ENCODE measurements at regions not wholly inside any gene's neighbourhood (a gene's known extent, or its start where the extent isn't known, plus 50 kb on each side); places are given as distances from the start of the nearest gene placed in this dataset.

- H3K27me3 ChIP-seq (ENCODE audit: control insufficient read depth in 2 of 2, insufficient read depth in 2 of 2, low read length in 2 of 2), result no peaks in the 10 kb centered on the region
- no peak overlapping the region for H3K27ac ChIP-seq (ENCODE audit: low read depth in 2 of 2, low read length in 2 of 2)
- no peaks in the 10 kb centered on the region for H3K9me3 ChIP-seq (ENCODE audit: control insufficient read depth in 2 of 2, low read length in 2 of 2)
- H3K9ac ChIP-seq (ENCODE audit: low read depth in 1 of 2, low read length in 2 of 2), result no peak overlapping the region
- peaks cover 10 to 19% of the 10 kb centered on the region in 2 donors for H3K4me1 ChIP-seq (ENCODE audit: control insufficient read depth in 2 of 2, insufficient read depth in 2 of 2, low read length in 2 of 2)
- H3K4me3 ChIP-seq (ENCODE audit: low read length in 2 of 2), result no peak overlapping the region
- no peaks in the 10 kb centered on the region for H3K36me3 ChIP-seq (ENCODE audit: control insufficient read depth in 2 of 2, insufficient read depth in 2 of 2, low read length in 2 of 2)
Measured at GRCh38 chr21:41665766-41666595, 100.9 kb downstream of the RIPK4 start.

GRCh38 chr21:41664881-41665765 lies 101.7 kb downstream of the RIPK4 start:
- Histone ChIP-seq H3K4me3 (ENCODE audit: low read length in 2 of 2) (peak overlapping the region; percentile 21 to 53), H3K9ac (ENCODE audit: low read depth in 1 of 2, low read length in 2 of 2) (peak overlapping the region; percentile 44 to 56), H3K9me3 (ENCODE audit: control insufficient read depth in 2 of 2, low read length in 2 of 2) (no peaks in the 10 kb centered on the region), H3K36me3 (ENCODE audit: control insufficient read depth in 2 of 2, insufficient read depth in 2 of 2, low read length in 2 of 2) (no peaks in the 10 kb centered on the region), H3K4me1 (ENCODE audit: control insufficient read depth in 2 of 2, insufficient read depth in 2 of 2, low read length in 2 of 2) (peaks cover 10 to 19% of the 10 kb centered on the region in 2 donors), H3K27me3 (ENCODE audit: control insufficient read depth in 2 of 2, insufficient read depth in 2 of 2, low read length in 2 of 2) (no peaks in the 10 kb centered on the region), H3K27ac (ENCODE audit: low read depth in 2 of 2, low read length in 2 of 2) (no peak overlapping the region)

GRCh38 chr21:41663805-41664788 lies 102.8 kb downstream of the RIPK4 start:
- Histone ChIP-seq H3K4me3 (ENCODE audit: low read length in 2 of 2) (peak overlapping the region; percentile 21 to 53), H3K4me1 (ENCODE audit: control insufficient read depth in 2 of 2, insufficient read depth in 2 of 2, low read length in 2 of 2) (peaks cover 10 to 19% of the 10 kb centered on the region in 2 donors), H3K9ac (ENCODE audit: low read depth in 1 of 2, low read length in 2 of 2) (peak overlapping the region; percentile 44 to 56), H3K27me3 (ENCODE audit: control insufficient read depth in 2 of 2, insufficient read depth in 2 of 2, low read length in 2 of 2) (peaks cover 0 to 3% of the 10 kb centered on the region in 2 donors), H3K27ac (ENCODE audit: low read depth in 2 of 2, low read length in 2 of 2) (no peak overlapping the region), H3K9me3 (ENCODE audit: control insufficient read depth in 2 of 2, low read length in 2 of 2) (no peaks in the 10 kb centered on the region), H3K36me3 (ENCODE audit: control insufficient read depth in 2 of 2, insufficient read depth in 2 of 2, low read length in 2 of 2) (no peaks in the 10 kb centered on the region)

GRCh38 chr21:41662761-41663160 lies 104.1 kb downstream of the RIPK4 start:
- Histone ChIP-seq H3K27me3 (ENCODE audit: control insufficient read depth in 2 of 2, insufficient read depth in 2 of 2, low read length in 2 of 2) (peaks cover 0 to 5% of the 10 kb centered on the region in 2 donors), H3K4me1 (ENCODE audit: control insufficient read depth in 2 of 2, insufficient read depth in 2 of 2, low read length in 2 of 2) (peaks cover 10 to 19% of the 10 kb centered on the region in 2 donors), H3K9ac (ENCODE audit: low read depth in 1 of 2, low read length in 2 of 2) (no peak overlapping the region), H3K9me3 (ENCODE audit: control insufficient read depth in 2 of 2, low read length in 2 of 2) (no peaks in the 10 kb centered on the region), H3K4me3 (ENCODE audit: low read length in 2 of 2) (no peak overlapping the region), H3K27ac (ENCODE audit: low read depth in 2 of 2, low read length in 2 of 2) (no peak overlapping the region), H3K36me3 (ENCODE audit: control insufficient read depth in 2 of 2, insufficient read depth in 2 of 2, low read length in 2 of 2) (no peaks in the 10 kb centered on the region)

GRCh38 chr21:41662161-41662560 lies 104.7 kb downstream of the RIPK4 start:
- Histone ChIP-seq H3K9ac (ENCODE audit: low read depth in 1 of 2, low read length in 2 of 2) (no peak overlapping the region), H3K27me3 (ENCODE audit: control insufficient read depth in 2 of 2, insufficient read depth in 2 of 2, low read length in 2 of 2) (peaks cover 0 to 5% of the 10 kb centered on the region in 2 donors), H3K36me3 (ENCODE audit: control insufficient read depth in 2 of 2, insufficient read depth in 2 of 2, low read length in 2 of 2) (no peaks in the 10 kb centered on the region), H3K4me1 (ENCODE audit: control insufficient read depth in 2 of 2, insufficient read depth in 2 of 2, low read length in 2 of 2) (peaks cover 10 to 19% of the 10 kb centered on the region in 2 donors), H3K27ac (ENCODE audit: low read depth in 2 of 2, low read length in 2 of 2) (no peak overlapping the region), H3K9me3 (ENCODE audit: control insufficient read depth in 2 of 2, low read length in 2 of 2) (no peaks in the 10 kb centered on the region), H3K4me3 (ENCODE audit: low read length in 2 of 2) (no peak overlapping the region)

- H3K4me1 ChIP-seq (ENCODE audit: control insufficient read depth in 2 of 2, insufficient read depth in 2 of 2, low read length in 2 of 2), result peaks cover 10 to 19% of the 10 kb centered on the region in 2 donors
Measured at GRCh38 chr21:41660748-41661147, 106.1 kb downstream of the RIPK4 start.

GRCh38 chr21:41659791-41660560 lies 106.9 kb downstream of the RIPK4 start:
- no peak overlapping the region for H3K4me3 ChIP-seq (ENCODE audit: low read length in 2 of 2)
- H3K36me3 ChIP-seq (ENCODE audit: control insufficient read depth in 2 of 2, insufficient read depth in 2 of 2, low read length in 2 of 2), result no peaks in the 10 kb centered on the region
- H3K27ac ChIP-seq (ENCODE audit: low read depth in 2 of 2, low read length in 2 of 2), result no peak overlapping the region
- no peak overlapping the region for H3K9ac ChIP-seq (ENCODE audit: low read depth in 1 of 2, low read length in 2 of 2)
- H3K9me3 ChIP-seq (ENCODE audit: control insufficient read depth in 2 of 2, low read length in 2 of 2), result no peaks in the 10 kb centered on the region
- H3K4me1 ChIP-seq (ENCODE audit: control insufficient read depth in 2 of 2, insufficient read depth in 2 of 2, low read length in 2 of 2), result peaks cover 10 to 14% of the 10 kb centered on the region in 2 donors
- peaks cover 0 to 5% of the 10 kb centered on the region in 2 donors for H3K27me3 ChIP-seq (ENCODE audit: control insufficient read depth in 2 of 2, insufficient read depth in 2 of 2, low read length in 2 of 2)

More at GRCh38 chr21:41660748-41661147, 106.1 kb downstream of the RIPK4 start:
- Histone ChIP-seq H3K4me3 (ENCODE audit: low read length in 2 of 2) (no peak overlapping the region), H3K9me3 (ENCODE audit: control insufficient read depth in 2 of 2, low read length in 2 of 2) (no peaks in the 10 kb centered on the region), H3K36me3 (ENCODE audit: control insufficient read depth in 2 of 2, insufficient read depth in 2 of 2, low read length in 2 of 2) (no peaks in the 10 kb centered on the region), H3K9ac (ENCODE audit: low read depth in 1 of 2, low read length in 2 of 2) (no peak overlapping the region), H3K27me3 (ENCODE audit: control insufficient read depth in 2 of 2, insufficient read depth in 2 of 2, low read length in 2 of 2) (peaks cover 0 to 5% of the 10 kb centered on the region in 2 donors), H3K27ac (ENCODE audit: low read depth in 2 of 2, low read length in 2 of 2) (no peak overlapping the region)

GRCh38 chr21:41656946-41657525 lies 109.8 kb downstream of the RIPK4 start:
- no peaks in the 10 kb centered on the region for H3K9me3 ChIP-seq (ENCODE audit: control insufficient read depth in 2 of 2, low read length in 2 of 2)
- no peaks in the 10 kb centered on the region for H3K4me1 ChIP-seq (ENCODE audit: control insufficient read depth in 2 of 2, insufficient read depth in 2 of 2, low read length in 2 of 2)
- no peak overlapping the region for H3K27ac ChIP-seq (ENCODE audit: low read depth in 2 of 2, low read length in 2 of 2)
- no peaks in the 10 kb centered on the region for H3K36me3 ChIP-seq (ENCODE audit: control insufficient read depth in 2 of 2, insufficient read depth in 2 of 2, low read length in 2 of 2)
- H3K4me3 ChIP-seq (ENCODE audit: low read length in 2 of 2), result no peak overlapping the region
- no peak overlapping the region for H3K9ac ChIP-seq (ENCODE audit: low read depth in 1 of 2, low read length in 2 of 2)
- peaks cover 0 to 5% of the 10 kb centered on the region in 2 donors for H3K27me3 ChIP-seq (ENCODE audit: control insufficient read depth in 2 of 2, insufficient read depth in 2 of 2, low read length in 2 of 2)

All from mucosa of rectum (tissue), 2 donors.